ENCODE measurements at regions not wholly inside any gene's neighbourhood (a gene's known extent, or its start where the extent isn't known, plus 50 kb on each side); places are given as distances from the start of the nearest gene placed in this dataset.

DNA sequence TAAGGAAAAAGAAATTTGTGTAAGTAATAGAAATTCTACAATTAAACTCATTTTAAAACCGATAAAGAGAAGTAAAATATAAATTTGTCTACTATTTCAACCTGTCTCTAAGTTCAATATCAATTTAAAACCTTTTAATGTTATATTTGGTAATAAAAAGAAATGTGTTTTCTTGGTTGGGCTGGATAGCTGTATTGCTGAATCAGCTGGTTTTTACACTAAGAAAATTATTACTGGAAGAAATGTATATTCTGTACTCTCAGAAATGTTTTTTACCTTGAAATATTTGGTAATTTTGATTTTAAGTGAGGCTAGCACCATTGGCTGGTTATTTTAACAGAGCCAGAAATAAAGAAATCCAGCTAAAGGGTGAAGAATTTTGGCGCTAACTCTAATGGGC lies 87.1 kb upstream of the CNTNAP4 start:
- Mint-ChIP-seq H3K27me3 (no peaks in the 10 kb centered on the region), H3K36me3 (peaks cover 0 to 4% (median 0%) of the 10 kb centered on the region in 3 donors), H3K9me3 (peaks cover 13 to 34% (median 20%) of the 10 kb centered on the region in 9 donors), H3K4me3 (no peak overlapping the region), H3K4me1 (no peaks in the 10 kb centered on the region), H3K27ac (no peak overlapping the region)
- DNase-seq (no peak), ATAC-seq (no peak)
- POLR2A ChIA-PET: no interaction called here

DNA sequence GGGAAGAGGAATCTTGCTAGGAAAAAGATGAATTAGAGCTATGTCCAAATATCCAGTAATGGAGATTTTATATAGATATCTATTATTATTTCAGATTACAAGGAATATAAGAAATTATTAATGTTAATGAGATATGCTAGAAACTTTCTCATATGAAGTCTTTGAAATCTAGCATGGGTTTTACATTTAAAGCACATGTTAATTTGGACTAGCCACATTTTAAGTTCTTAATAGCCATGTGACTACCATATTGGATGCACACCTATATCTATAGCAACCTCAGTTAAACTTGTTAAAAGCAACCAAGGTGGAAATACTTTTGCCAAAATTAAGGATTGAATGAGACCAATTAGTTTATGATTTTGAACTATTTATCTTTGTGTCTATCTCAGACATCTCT lies 86.7 kb upstream of the CNTNAP4 start:
- peaks cover 13 to 34% (median 20%) of the 10 kb centered on the region in 9 donors for H3K9me3 Mint-ChIP-seq
- H3K4me1 Mint-ChIP-seq: no peaks in the 10 kb centered on the region
- no peak for ATAC-seq
- H3K4me3 Mint-ChIP-seq: no peak overlapping the region
- H3K36me3 Mint-ChIP-seq: peaks cover 0 to 4% (median 0%) of the 10 kb centered on the region in 3 donors
- H3K27me3 Mint-ChIP-seq: no peaks in the 10 kb centered on the region
- POLR2A ChIA-PET: no interaction called here
- no peak overlapping the region for H3K27ac Mint-ChIP-seq
- no peak for DNase-seq

DNA sequence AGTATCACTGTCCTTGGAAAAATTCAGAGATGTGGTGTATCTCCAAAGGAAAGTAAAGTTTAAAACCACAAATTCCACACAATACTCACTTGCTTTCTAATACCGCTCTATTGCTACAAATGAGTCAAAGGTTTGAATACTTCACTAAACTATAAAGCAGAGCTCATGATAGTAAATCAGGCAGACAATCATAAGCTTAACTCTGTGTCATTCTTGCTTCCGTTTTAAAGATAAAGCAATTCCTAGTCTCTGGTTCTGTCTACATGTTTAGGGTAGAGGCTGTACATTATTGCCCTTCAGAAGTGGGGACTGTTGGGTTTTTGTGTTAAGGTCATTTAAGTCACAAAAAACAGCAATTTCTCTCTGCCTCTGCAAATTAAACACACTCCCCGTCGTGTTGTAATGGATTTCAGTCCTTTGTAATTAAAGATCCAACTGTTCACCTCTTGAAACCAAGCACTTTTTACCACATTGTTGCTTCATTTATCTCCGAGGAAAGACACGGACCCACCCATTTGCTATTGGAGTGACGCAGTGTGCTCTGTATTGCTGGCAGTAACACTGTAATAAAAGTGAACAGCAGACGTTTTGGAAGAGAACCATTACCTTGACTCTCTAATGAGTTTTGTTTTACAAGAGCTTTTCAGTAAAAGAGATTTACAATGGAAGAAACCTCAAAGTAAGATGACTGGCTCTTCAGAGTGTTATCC lies 83.1 kb upstream of the CNTNAP4 start:
- H3K4me1 Mint-ChIP-seq: no peaks in the 10 kb centered on the region
- DNase-seq (no peak), ATAC-seq (no peak)
- H3K27ac Mint-ChIP-seq: no peak overlapping the region
- POLR2A ChIA-PET: no interaction called here
- H3K27me3 Mint-ChIP-seq: no peaks in the 10 kb centered on the region
- peaks cover 0 to 5% (median 3%) of the 10 kb centered on the region in 9 donors for H3K9me3 Mint-ChIP-seq
- H3K36me3 Mint-ChIP-seq: no peaks in the 10 kb centered on the region
- no peak overlapping the region for H3K4me3 Mint-ChIP-seq

DNA sequence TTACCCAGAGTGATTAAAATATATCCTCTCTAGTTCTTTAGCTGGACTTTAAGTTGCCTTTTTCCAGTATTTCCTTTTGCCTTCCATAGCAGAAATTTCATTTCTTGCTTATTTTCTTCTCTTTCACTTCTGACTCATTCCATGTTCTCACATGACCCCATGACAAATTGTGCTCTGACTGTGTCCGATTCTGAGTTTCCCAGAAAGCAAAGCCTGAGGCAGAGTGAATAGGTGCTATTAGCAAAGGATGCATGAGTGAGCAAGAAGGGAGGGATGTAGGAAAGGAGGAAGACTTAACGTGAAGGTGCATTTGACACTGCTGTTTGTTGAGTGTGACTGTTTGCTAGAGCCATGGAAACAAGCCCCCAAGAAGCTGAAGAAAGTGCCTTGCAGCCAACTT lies 82.6 kb upstream of the CNTNAP4 start:
- Mint-ChIP-seq H3K4me3 (no peak overlapping the region), H3K27me3 (no peaks in the 10 kb centered on the region), H3K9me3 (peaks cover 0 to 3% (median 0%) of the 10 kb centered on the region in 9 donors), H3K4me1 (no peaks in the 10 kb centered on the region), H3K36me3 (no peaks in the 10 kb centered on the region), H3K27ac (no peak overlapping the region)
- DNase-seq (no peak), ATAC-seq (no peak)
- POLR2A ChIA-PET: no interaction called here

DNA sequence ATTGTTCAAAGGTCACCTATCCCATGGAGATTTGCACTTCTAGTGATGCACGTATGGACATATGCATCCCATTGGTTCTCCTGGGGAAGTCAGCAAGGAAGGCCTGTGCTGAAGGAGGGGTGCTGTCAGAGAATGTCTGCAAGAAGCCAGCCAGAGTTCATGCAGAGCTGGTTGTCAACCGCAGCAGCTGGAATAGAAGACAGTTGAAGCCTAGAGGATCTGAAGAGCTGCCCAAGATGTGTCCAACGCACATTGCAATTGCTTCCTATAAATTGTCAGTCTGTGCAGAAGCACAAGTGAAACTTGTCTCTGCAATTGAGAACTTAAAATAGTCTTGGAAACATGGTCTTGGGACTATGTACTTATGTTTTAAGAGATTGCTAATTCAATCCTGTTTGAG lies 82.1 kb upstream of the CNTNAP4 start:
- H3K4me1 Mint-ChIP-seq: no peaks in the 10 kb centered on the region
- H3K36me3 Mint-ChIP-seq: no peaks in the 10 kb centered on the region
- H3K4me3 Mint-ChIP-seq: no peak overlapping the region
- POLR2A ChIA-PET: no interaction called here
- H3K27ac Mint-ChIP-seq: no peak overlapping the region
- ATAC-seq: no peak
- DNase-seq: no peak
- H3K9me3 Mint-ChIP-seq: peaks cover 0 to 3% (median 0%) of the 10 kb centered on the region in 9 donors
- no peaks in the 10 kb centered on the region for H3K27me3 Mint-ChIP-seq

DNA sequence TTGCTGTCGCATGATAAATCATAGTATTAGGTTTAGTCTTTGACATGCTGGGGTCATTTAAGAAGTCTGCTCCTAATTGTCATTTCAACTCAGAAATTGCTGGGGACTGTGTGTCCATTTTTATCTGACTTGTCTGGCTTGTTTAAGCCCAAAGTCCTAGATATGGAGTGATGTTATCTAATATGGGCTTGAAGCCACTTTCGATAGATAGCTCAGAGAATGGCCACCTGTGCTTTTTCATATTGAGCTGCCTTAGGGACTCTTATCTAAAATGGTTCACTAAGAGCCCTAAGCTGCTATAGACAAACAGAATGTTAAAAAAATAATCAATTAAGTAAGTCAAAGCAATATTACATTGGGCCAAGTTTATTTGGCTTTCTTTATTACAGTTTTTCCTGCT lies 81.6 kb upstream of the CNTNAP4 start:
- no peaks in the 10 kb centered on the region for H3K4me1 Mint-ChIP-seq
- H3K27me3 Mint-ChIP-seq: no peaks in the 10 kb centered on the region
- H3K4me3 Mint-ChIP-seq: no peak overlapping the region
- DNase-seq: no peak
- H3K27ac Mint-ChIP-seq: no peak overlapping the region
- peaks cover 0 to 3% (median 0%) of the 10 kb centered on the region in 9 donors for H3K9me3 Mint-ChIP-seq
- no peak for ATAC-seq
- H3K36me3 Mint-ChIP-seq: no peaks in the 10 kb centered on the region
- POLR2A ChIA-PET: no interaction called here

DNA sequence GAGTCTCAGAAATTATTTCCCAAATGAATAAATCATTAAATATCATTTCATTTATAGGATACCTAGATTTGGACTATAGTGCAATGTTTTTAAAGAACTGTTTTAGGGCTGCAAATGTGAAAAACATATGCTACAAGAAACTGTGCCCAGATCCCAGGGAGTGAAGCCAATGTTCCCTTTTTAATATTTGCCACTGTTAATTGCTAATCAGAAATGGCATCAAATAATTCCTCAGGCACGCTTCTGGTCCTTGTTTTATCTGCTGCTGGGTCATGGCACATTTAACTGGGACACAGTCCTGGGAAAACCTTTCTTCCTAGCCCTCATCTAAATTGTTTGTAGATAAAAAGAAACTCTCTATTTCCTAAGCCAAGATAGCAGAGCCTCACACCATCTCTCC lies 79.3 kb upstream of the CNTNAP4 start:
- Mint-ChIP-seq H3K27ac (no peak overlapping the region), H3K27me3 (no peaks in the 10 kb centered on the region), H3K4me3 (no peak overlapping the region), H3K9me3 (peaks cover 0 to 7% (median 0%) of the 10 kb centered on the region in 9 donors), H3K4me1 (no peaks in the 10 kb centered on the region), H3K36me3 (no peaks in the 10 kb centered on the region)
- POLR2A ChIA-PET: no interaction called here
- ATAC-seq: no peak
- no peak for DNase-seq

DNA sequence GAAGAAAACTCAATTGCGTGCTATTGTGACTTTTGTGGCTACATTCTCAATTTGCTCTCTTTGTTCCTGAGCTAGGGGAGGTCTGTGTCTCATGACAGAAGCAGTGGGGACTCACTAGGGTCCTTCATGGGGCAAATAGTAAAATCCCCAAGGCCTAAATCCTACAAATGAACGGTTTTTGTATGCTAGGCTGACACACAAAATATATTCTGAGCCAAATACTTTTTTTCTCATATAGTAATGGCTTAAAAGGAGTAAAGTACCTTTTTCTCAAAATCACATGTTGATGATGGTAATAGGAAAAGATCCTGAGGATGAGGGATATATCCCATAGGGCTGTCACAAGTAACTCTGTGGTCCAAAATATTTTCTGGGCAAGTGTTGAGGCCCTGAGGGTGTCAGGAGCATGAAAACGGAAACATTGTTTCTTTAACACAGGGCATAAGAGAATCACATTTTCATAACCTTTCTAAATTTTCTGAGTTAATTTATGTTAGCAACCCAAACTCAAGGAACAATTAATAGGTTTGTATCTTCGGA lies 77.5 kb upstream of the CNTNAP4 start:
- no peak overlapping the region for H3K27ac Mint-ChIP-seq
- no peak for ATAC-seq
- H3K27me3 Mint-ChIP-seq: no peaks in the 10 kb centered on the region
- POLR2A ChIA-PET: no interaction called here
- no peak for DNase-seq
- H3K4me3 Mint-ChIP-seq: no peak overlapping the region
- H3K9me3 Mint-ChIP-seq: peaks cover 0 to 14% (median 4%) of the 10 kb centered on the region in 9 donors
- no peaks in the 10 kb centered on the region for H3K4me1 Mint-ChIP-seq
- no peaks in the 10 kb centered on the region for H3K36me3 Mint-ChIP-seq

DNA sequence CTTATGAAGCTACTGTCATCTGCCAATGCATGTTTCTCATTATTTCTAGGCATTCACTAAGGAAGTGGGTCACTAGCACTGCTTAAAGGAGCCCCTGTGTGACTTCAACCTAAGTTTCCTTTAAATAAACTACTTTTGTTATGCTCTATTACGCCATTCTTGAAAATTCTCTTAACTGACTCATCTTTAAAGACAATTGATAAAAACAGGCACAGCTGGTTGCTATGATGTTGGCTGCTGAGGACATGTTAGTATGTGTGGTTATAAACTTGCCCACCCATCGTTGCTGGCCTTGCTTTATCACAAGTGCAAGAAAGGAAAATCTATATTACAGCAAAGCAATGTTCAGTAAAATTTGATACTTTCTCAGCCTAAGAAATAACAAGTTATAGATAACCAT lies 75.8 kb upstream of the CNTNAP4 start:
- ATAC-seq: no peak
- peaks cover 4 to 27% (median 7%) of the 10 kb centered on the region in 9 donors for H3K9me3 Mint-ChIP-seq
- no peak overlapping the region for H3K27ac Mint-ChIP-seq
- no peaks in the 10 kb centered on the region for H3K4me1 Mint-ChIP-seq
- POLR2A ChIA-PET: no interaction called here
- DNase-seq: no peak
- no peaks in the 10 kb centered on the region for H3K36me3 Mint-ChIP-seq
- H3K27me3 Mint-ChIP-seq: no peaks in the 10 kb centered on the region
- no peak overlapping the region for H3K4me3 Mint-ChIP-seq

DNA sequence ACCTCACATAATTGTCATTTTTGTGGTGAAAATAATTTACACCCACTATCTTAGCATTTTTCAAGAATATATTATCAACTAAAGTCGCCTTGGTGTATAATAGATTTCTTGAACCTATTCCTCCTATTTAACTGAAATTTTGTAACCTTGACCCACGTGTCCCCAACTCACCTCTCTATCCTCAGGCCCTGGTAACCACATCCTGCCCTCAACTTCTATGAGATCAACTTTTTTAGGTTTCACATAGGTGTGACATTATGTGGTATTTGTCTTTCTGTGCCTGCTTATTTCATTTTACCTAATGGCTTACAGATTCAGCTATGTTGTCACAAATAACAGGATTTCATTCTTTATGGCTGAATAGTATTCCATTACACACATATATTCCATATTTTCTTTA lies 73.0 kb upstream of the CNTNAP4 start:
- Mint-ChIP-seq H3K4me3 (no peak overlapping the region), H3K4me1 (no peaks in the 10 kb centered on the region), H3K36me3 (no peaks in the 10 kb centered on the region), H3K27me3 (no peaks in the 10 kb centered on the region), H3K27ac (no peak overlapping the region), H3K9me3 (peaks cover 4 to 34% (median 7%) of the 10 kb centered on the region in 9 donors)
- no peak for ATAC-seq
- POLR2A ChIA-PET: no interaction called here
- DNase-seq: no peak

DNA sequence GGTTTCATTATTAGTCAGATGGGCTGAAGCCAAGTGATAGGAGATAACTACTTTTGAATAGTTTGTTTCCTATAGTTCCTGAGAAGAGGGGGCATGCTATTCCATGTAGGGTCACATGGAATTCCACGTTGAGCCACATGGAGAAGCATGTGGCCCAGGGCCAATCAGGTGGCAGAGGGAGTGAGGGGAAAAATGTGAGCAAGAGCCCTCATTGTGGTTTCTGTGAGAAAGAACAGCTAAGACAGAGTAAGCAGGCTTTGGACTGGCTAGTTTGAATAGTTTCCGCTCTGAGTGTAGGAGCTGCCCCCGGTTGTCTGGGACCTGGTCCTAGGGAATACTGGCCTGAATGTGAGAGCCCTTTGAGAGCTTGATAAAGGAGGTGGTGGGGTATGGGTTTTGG lies 69.9 kb upstream of the CNTNAP4 start:
- H3K27ac Mint-ChIP-seq: no peak overlapping the region
- no peaks in the 10 kb centered on the region for H3K27me3 Mint-ChIP-seq
- POLR2A ChIA-PET: no interaction called here
- ATAC-seq (no peak), DNase-seq (no peak)
- peaks cover 6 to 48% (median 12%) of the 10 kb centered on the region in 9 donors for H3K9me3 Mint-ChIP-seq
- H3K4me1 Mint-ChIP-seq: no peaks in the 10 kb centered on the region
- no peak overlapping the region for H3K4me3 Mint-ChIP-seq
- H3K36me3 Mint-ChIP-seq: no peaks in the 10 kb centered on the region

DNA sequence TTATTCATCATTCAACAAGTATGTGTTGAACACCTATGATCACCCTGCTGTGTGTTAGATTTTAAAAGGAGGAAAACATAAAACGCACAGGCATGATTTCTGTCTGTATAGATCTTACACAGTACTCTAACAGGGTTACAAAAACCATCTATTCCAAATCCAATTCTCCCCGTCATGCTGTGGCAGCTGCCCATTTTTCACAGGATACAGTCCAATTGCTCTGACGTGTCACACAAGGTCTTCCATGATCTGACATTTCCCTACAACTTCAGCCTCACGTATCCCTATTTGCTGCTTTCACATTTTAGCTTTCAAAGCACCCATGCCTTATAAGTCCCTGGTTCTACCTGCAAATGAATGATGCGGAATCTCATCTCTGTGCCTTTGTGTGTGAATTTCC lies 67.0 kb upstream of the CNTNAP4 start:
- peaks cover under 1 to 47% (median 13%) of the 10 kb centered on the region in 9 donors for H3K9me3 Mint-ChIP-seq
- no peak overlapping the region for H3K4me3 Mint-ChIP-seq
- POLR2A ChIA-PET: no interaction called here
- no peaks in the 10 kb centered on the region for H3K4me1 Mint-ChIP-seq
- DNase-seq: no peak
- no peak for ATAC-seq
- H3K27ac Mint-ChIP-seq: no peak overlapping the region
- no peaks in the 10 kb centered on the region for H3K36me3 Mint-ChIP-seq
- no peaks in the 10 kb centered on the region for H3K27me3 Mint-ChIP-seq

DNA sequence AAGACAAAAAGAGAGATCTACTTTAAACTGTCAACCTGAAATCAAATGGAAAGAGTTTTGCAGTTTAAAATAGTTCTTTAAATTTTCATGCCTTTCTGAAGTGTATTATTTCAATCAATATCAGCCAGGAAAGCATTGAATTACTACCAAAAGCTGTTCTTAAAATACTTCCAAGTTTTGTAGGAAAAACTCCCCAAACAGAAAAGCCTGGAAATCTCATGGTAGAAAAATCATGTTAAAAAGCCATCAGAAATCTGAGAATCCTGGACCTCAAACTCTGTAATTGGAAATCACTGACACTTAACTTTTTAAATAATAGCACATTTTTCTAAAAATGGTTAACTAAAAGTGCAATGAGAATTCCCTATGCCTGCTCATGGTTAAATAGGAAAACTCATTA lies 63.3 kb upstream of the CNTNAP4 start:
- no peaks in the 10 kb centered on the region for H3K27me3 Mint-ChIP-seq
- no peaks in the 10 kb centered on the region for H3K4me1 Mint-ChIP-seq
- ATAC-seq (no peak), DNase-seq (no peak)
- no peak overlapping the region for H3K4me3 Mint-ChIP-seq
- peaks cover 0 to 47% (median 9%) of the 10 kb centered on the region in 9 donors for H3K9me3 Mint-ChIP-seq
- H3K36me3 Mint-ChIP-seq: no peaks in the 10 kb centered on the region
- POLR2A ChIA-PET: no interaction called here
- no peak overlapping the region for H3K27ac Mint-ChIP-seq

DNA sequence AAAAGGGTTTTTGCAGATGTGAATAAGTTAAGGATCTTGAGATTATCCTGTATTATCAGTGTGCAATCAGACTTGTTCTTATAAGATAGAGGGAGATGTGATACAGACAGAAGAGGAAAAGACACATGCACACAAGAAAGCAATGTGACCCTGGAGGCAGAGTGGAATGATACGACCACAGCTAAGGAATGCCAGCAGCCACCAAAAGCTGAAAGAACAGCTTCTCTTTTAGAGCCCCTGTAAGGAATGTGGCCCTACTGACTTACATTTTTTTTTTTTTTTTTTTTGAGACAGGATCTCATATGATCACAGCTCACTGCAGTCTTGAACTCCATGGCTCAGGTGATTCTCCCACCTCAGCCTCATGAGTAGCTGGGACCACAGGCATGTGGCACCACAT lies 62.3 kb upstream of the CNTNAP4 start:
- POLR2A ChIA-PET: no interaction called here
- DNase-seq (no peak), ATAC-seq (no peak)
- no peaks in the 10 kb centered on the region for H3K36me3 Mint-ChIP-seq
- H3K4me1 Mint-ChIP-seq: no peaks in the 10 kb centered on the region
- no peaks in the 10 kb centered on the region for H3K27me3 Mint-ChIP-seq
- no peak overlapping the region for H3K27ac Mint-ChIP-seq
- peaks cover 0 to 47% (median 9%) of the 10 kb centered on the region in 9 donors for H3K9me3 Mint-ChIP-seq
- no peak overlapping the region for H3K4me3 Mint-ChIP-seq

Data from naive thymus-derived CD8-positive, alpha-beta T cell (primary cell).